Sigmoid colon (tissue), 4 donors: ENCODE measurements at regions not wholly inside any gene's neighbourhood (a gene's known extent, or its start where the extent isn't known, plus 50 kb on each side); places are given as distances from the start of the nearest gene placed in this dataset.

ENCODE experiments used
- CTCF ChIP-seq, 4 experiments: fragments of 450-650 bp in 3 of 4; fragments of 200-600 bp in 1 of 4; IDR thresholded peaks; one replicate each; pipeline ENCODE4 v1.5.1; 2016 to 2019; ENCODE audit warnings: antibody characterized with exemption in 4 of 4, mild to moderate bottlenecking in 3 of 4, moderate library complexity in 2 of 4
- EP300 ChIP-seq, 4 donors: sonication (generic); formaldehyde crosslinking; IDR thresholded peaks; one replicate each; pipeline ENCODE4 v1.6.1; 2017; ENCODE audit warnings: antibody characterized with exemption in 4 of 4
- POLR2A ChIP-seq, 2 donors: fragments of 450-650 bp; IDR thresholded peaks; one replicate each; pipeline ENCODE4 v1.6.1; 2016; ENCODE audit warnings: antibody characterized with exemption in 2 of 2, mild to moderate bottlenecking in 2 of 2, moderate library complexity in 2 of 2
- POLR2AphosphoS5 ChIP-seq, 4 donors: sonication (generic); formaldehyde crosslinking; IDR thresholded peaks; one replicate each; pipeline ENCODE4 v1.6.1; 2017; ENCODE audit warnings: antibody characterized with exemption in 4 of 4

GRCh38 chr11:121372028-121372427 is 79.5 kb downstream of the SC5D start:
- TF ChIP-seq POLR2AphosphoS5 (IDR thresholded peaks at IDR 0.05) (no peak), CTCF (IDR thresholded peaks at IDR 0.05) (no peak), POLR2A (IDR thresholded peaks at IDR 0.05) (no peak), EP300 (IDR thresholded peaks at IDR 0.05) (no peak)
